Mammary epithelial cell (primary cell): ENCODE measurements at regions not wholly inside any gene's neighbourhood (a gene's known extent, or its start where the extent isn't known, plus 50 kb on each side); places are given as distances from the start of the nearest gene placed in this dataset.

Experiments
- EZH2 ChIP-seq: IDR thresholded peaks from 2 replicates; pipeline ENCODE4 v1.6.1; 2012; ENCODE audit warnings: low read length, inconsistent platforms, borderline replicate concordance
- TF ChIP-seq, protein P1 (sequence below), 2 donors: IDR thresholded peaks in 1 of 2; conservative IDR thresholded peaks in 1 of 2; 2 replicates each; pipeline ENCODE4 v1.5.1; 2011 to 2012; ENCODE audit warnings: inconsistent platforms in 2 of 2, low read length in 2 of 2, mild to moderate bottlenecking in 2 of 2, control low read depth in 1 of 2, low read depth in 1 of 2; ENCODE audit not compliant: insufficient read depth in 1 of 2; ENCODE audit errors: extremely low read depth in 1 of 2

DNA sequence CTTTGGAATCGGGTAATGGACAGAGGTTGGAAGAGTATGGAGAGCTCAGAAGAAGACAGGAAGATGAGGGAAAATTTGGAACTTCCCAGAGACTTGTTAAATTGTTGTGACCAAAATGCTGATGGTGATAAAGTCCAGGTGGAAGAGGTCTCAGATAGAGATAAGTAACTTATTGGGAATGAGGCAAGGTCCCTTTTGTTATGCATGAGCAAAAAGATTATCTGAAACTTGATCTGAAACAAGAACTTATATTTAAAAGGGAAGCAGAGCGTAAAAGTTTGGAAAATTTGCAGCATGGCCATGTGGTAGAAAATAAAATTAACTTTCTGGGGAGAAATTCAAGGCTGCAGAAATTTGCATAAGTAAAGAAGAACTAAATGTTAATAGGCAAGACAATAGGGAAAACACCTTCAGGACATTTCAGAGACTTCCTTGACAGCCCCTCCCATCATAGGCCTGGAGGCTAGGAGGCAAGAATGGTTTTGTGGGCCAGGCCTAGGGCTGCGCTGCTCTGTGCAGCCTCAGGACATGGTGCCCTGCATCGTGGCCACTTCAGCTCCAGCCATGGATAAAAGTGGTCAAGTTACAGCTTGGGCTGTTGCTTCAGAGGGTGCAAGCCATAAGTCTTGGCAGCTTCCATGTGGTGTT, 425.7 kb upstream of the PRICKLE1 start:
- TF ChIP-seq EZH2, result no peak
- TF ChIP-seq, protein P1, sequence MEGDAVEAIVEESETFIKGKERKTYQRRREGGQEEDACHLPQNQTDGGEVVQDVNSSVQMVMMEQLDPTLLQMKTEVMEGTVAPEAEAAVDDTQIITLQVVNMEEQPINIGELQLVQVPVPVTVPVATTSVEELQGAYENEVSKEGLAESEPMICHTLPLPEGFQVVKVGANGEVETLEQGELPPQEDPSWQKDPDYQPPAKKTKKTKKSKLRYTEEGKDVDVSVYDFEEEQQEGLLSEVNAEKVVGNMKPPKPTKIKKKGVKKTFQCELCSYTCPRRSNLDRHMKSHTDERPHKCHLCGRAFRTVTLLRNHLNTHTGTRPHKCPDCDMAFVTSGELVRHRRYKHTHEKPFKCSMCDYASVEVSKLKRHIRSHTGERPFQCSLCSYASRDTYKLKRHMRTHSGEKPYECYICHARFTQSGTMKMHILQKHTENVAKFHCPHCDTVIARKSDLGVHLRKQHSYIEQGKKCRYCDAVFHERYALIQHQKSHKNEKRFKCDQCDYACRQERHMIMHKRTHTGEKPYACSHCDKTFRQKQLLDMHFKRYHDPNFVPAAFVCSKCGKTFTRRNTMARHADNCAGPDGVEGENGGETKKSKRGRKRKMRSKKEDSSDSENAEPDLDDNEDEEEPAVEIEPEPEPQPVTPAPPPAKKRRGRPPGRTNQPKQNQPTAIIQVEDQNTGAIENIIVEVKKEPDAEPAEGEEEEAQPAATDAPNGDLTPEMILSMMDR (conservative IDR thresholded peaks at IDR 0.05 in 1 of 2, IDR thresholded peaks at IDR 0.05 in 1 of 2; ENCODE audit: extremely low read depth in 1 of 2, insufficient read depth in 1 of 2, low read depth in 1 of 2, low read length in 2 of 2), result no peak
